ENCODE measurements at regions not wholly inside any gene's neighbourhood (a gene's known extent, or its start where the extent isn't known, plus 50 kb on each side); places are given as distances from the start of the nearest gene placed in this dataset.

GRCh38 chr7:26551740-26552139 is 260.1 kb downstream of the SNX10 start:
- no peak for TF ChIP-seq CTCF (conservative IDR thresholded peaks at IDR 0.05; ENCODE audit: low read depth, low read length)
- no peak overlapping the region for H3K4me3 ChIP-seq (ENCODE audit: low read length)
- no peak for DNase-seq (ENCODE audit: low read depth)

GRCh38 chr7:26553128-26553527 is 261.5 kb downstream of the SNX10 start:
- TF ChIP-seq CTCF (conservative IDR thresholded peaks at IDR 0.05; ENCODE audit: low read depth, low read length), result no peak
- H3K4me3 ChIP-seq (ENCODE audit: low read length), result no peak overlapping the region
- DNase-seq (ENCODE audit: low read depth), result no peak

GRCh38 chr7:26553582-26553981 is 261.9 kb downstream of the SNX10 start:
- no peak for TF ChIP-seq CTCF (conservative IDR thresholded peaks at IDR 0.05; ENCODE audit: low read depth, low read length)
- DNase-seq (ENCODE audit: low read depth), result no peak
- no peak overlapping the region for H3K4me3 ChIP-seq (ENCODE audit: low read length)

GRCh38 chr7:26554952-26555351 is 263.3 kb downstream of the SNX10 start:
- TF ChIP-seq CTCF (conservative IDR thresholded peaks at IDR 0.05; ENCODE audit: low read depth, low read length), result no peak
- no peak for DNase-seq (ENCODE audit: low read depth)
- H3K4me3 ChIP-seq (ENCODE audit: low read length), result no peak overlapping the region

GRCh38 chr7:26556061-26556881 is 264.6 kb downstream of the SNX10 start:
- no peak overlapping the region for H3K4me3 ChIP-seq (ENCODE audit: low read length)
- TF ChIP-seq CTCF (conservative IDR thresholded peaks at IDR 0.05; ENCODE audit: low read depth, low read length), result no peak
- DNase-seq (ENCODE audit: low read depth), result no peak

- TF ChIP-seq CTCF (conservative IDR thresholded peaks at IDR 0.05; ENCODE audit: low read depth, low read length), result no peak
- DNase-seq (ENCODE audit: low read depth), result no peak
- H3K4me3 ChIP-seq (ENCODE audit: low read length), result no peak overlapping the region
Measured at GRCh38 chr7:26560526-26561256, 269.0 kb downstream of the SNX10 start.

GRCh38 chr7:26562841-26563240 is 271.2 kb downstream of the SNX10 start:
- DNase-seq (ENCODE audit: low read depth), result no peak
- no peak for TF ChIP-seq CTCF (conservative IDR thresholded peaks at IDR 0.05; ENCODE audit: low read depth, low read length)
- H3K4me3 ChIP-seq (ENCODE audit: low read length), result no peak overlapping the region
